ENCODE measurements at regions not wholly inside any gene's neighbourhood (a gene's known extent, or its start where the extent isn't known, plus 50 kb on each side); places are given as distances from the start of the nearest gene placed in this dataset.

DNA sequence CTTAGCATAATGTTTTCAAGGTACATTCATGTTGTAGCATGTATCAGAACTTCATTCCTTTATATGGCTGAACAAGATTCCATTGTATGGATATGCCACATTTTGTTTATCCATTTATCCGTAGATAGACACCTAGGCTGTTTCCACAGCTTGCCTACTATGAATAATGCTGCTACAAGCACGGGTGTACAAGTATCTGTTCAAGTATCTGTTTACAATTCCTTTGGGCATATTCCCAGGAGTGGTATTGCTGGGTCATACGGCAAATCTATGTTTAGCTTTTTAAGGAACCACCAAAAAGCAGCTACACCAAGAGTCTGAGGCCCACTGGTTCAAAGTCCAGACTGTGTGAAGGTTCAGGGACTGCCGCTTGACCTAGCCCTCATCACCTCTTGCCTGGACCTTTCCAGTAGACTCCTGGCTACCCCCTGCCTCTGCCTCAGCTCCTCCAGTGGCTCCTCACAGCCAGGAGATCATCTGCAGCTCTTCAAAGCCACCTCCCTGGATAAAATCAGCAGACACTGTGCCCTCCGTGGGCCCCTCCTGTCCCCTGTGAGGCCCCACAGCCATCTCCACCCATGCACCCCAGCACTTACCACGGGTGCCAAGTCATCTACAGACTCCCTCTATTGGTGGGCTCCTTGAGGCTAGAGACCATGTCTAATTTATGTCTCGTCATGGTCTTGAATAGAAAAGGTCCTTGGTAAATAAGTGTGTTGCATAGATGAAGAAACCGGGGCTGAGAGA, 160.3 kb downstream of the MN1 start:
- no peak overlapping the region for H3K9ac ChIP-seq (ENCODE audit: low read length)
- no peaks in the 10 kb centered on the region for H3F3A ChIP-seq (ENCODE audit: insufficient read depth, low read length)
- H3K27me3 ChIP-seq (ENCODE audit: insufficient read depth, low read length), result no peaks in the 10 kb centered on the region; the same call in 1 of the 2 replicates
- no peaks in the 10 kb centered on the region for H3K9me3 ChIP-seq (ENCODE audit: low read length)
- H2AFZ ChIP-seq (ENCODE audit: low read length), result no peak overlapping the region
- H4K20me1 ChIP-seq (ENCODE audit: insufficient read depth, low read length), result no peaks in the 10 kb centered on the region
- H3K79me2 ChIP-seq (ENCODE audit: insufficient read depth, low read length), result no peaks in the 10 kb centered on the region
- H3K9me2 ChIP-seq (ENCODE audit: low read depth, low read length), result no peaks in the 10 kb centered on the region
- H3K4me1 ChIP-seq (ENCODE audit: insufficient read depth, low read length, severe bottlenecking), result no peaks in the 10 kb centered on the region
- H3K4me2 ChIP-seq (ENCODE audit: low read length), result no peak overlapping the region
- H3K27ac ChIP-seq (ENCODE audit: low read depth, low read length, poor library complexity, severe bottlenecking), result no peak overlapping the region
- H3K4me3 ChIP-seq (ENCODE audit: low read depth, low read length, poor library complexity, severe bottlenecking), result no peak overlapping the region
- no peaks in the 10 kb centered on the region for H3K36me3 ChIP-seq (ENCODE audit: insufficient read depth, low read length)
- no peak for TF ChIP-seq EZH2 (IDR thresholded peaks at IDR 0.05; ENCODE audit: borderline replicate concordance, low read length)
- TF ChIP-seq, protein P1, sequence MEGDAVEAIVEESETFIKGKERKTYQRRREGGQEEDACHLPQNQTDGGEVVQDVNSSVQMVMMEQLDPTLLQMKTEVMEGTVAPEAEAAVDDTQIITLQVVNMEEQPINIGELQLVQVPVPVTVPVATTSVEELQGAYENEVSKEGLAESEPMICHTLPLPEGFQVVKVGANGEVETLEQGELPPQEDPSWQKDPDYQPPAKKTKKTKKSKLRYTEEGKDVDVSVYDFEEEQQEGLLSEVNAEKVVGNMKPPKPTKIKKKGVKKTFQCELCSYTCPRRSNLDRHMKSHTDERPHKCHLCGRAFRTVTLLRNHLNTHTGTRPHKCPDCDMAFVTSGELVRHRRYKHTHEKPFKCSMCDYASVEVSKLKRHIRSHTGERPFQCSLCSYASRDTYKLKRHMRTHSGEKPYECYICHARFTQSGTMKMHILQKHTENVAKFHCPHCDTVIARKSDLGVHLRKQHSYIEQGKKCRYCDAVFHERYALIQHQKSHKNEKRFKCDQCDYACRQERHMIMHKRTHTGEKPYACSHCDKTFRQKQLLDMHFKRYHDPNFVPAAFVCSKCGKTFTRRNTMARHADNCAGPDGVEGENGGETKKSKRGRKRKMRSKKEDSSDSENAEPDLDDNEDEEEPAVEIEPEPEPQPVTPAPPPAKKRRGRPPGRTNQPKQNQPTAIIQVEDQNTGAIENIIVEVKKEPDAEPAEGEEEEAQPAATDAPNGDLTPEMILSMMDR (IDR thresholded peaks at IDR 0.05; ENCODE audit: low read length), result no peak

DNA sequence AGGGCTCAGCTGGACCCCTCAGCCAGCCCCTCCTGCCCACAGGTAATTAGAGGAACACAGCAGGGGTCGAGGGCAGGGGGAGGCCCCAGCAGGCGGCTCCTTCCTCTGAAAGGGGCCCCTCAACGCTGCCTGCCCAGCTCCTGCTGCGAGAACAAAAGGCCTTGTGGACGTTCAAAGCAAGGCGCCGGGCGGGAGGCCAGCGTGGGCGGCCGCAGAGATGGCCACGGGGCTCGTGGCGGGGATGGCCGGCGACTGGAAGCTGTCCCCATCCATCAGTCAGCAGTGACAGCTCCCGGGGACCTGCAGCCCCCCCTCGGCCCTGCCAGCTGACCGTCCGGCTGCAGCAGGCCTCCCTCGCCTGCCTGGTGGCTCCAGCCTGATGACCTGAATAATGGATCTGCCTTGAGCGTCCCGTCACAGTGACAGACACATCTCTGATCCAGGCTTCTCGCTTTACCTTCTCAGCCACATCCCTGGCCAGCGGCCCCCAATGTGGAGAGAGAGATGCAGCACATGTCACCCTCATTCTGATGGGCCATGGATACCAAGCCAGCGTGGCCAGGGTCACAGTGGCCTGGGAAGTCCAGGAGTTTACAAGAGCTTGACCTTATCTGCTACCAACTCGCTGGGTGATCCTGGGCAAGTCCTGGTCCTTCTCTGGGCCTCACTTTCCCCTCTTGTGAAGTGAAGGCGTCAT, 159.3 kb downstream of the MN1 start:
- Histone ChIP-seq H3K79me2 (ENCODE audit: insufficient read depth, low read length) (no peaks in the 10 kb centered on the region), H4K20me1 (ENCODE audit: insufficient read depth, low read length) (no peaks in the 10 kb centered on the region), H3K4me2 (ENCODE audit: low read length) (no peak overlapping the region), H2AFZ (ENCODE audit: low read length) (no peak overlapping the region), H3K27ac (ENCODE audit: low read depth, low read length, poor library complexity, severe bottlenecking) (no peak overlapping the region), H3K36me3 (ENCODE audit: insufficient read depth, low read length) (no peaks in the 10 kb centered on the region), H3F3A (ENCODE audit: insufficient read depth, low read length) (no peaks in the 10 kb centered on the region), H3K9me3 (ENCODE audit: low read length) (no peaks in the 10 kb centered on the region), H3K27me3 (ENCODE audit: insufficient read depth, low read length) (no peaks in the 10 kb centered on the region; the same call in 1 of the 2 replicates), H3K4me3 (ENCODE audit: low read depth, low read length, poor library complexity, severe bottlenecking) (no peak overlapping the region), H3K9me2 (ENCODE audit: low read depth, low read length) (no peaks in the 10 kb centered on the region), H3K9ac (ENCODE audit: low read length) (no peak overlapping the region), H3K4me1 (ENCODE audit: insufficient read depth, low read length, severe bottlenecking) (no peaks in the 10 kb centered on the region)
- TF ChIP-seq EZH2 (IDR thresholded peaks at IDR 0.05; ENCODE audit: borderline replicate concordance, low read length), result no peak

DNA sequence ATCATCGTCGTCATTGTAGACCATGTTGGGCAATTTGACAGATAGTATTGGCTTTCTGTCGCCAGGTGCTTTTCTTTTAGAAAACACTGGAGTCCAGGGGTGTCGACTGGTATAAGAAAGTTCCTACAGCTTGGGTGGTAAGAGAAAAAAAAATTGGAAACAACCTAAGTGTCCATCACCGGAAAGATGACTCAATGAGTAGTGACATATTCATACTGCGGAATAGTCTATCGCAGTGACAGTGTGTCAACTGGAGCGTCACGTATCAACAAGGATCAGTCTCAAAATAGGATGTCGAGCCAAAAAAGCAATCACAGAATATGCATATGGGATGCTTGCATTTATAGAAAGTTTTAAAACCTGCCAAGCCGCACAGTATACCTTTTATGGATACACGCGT, 157.6 kb downstream of the MN1 start:
- no peaks in the 10 kb centered on the region for H3K36me3 ChIP-seq (ENCODE audit: insufficient read depth, low read length)
- no peak overlapping the region for H3K4me3 ChIP-seq (ENCODE audit: low read depth, low read length, poor library complexity, severe bottlenecking)
- no peaks in the 10 kb centered on the region for H3K9me2 ChIP-seq (ENCODE audit: low read depth, low read length)
- no peaks in the 10 kb centered on the region for H3K79me2 ChIP-seq (ENCODE audit: insufficient read depth, low read length)
- no peak overlapping the region for H3K9ac ChIP-seq (ENCODE audit: low read length)
- H4K20me1 ChIP-seq (ENCODE audit: insufficient read depth, low read length), result no peaks in the 10 kb centered on the region
- no peaks in the 10 kb centered on the region for H3K4me1 ChIP-seq (ENCODE audit: insufficient read depth, low read length, severe bottlenecking)
- no peaks in the 10 kb centered on the region; the same call in 1 of the 2 replicates for H3K27me3 ChIP-seq (ENCODE audit: insufficient read depth, low read length)
- no peaks in the 10 kb centered on the region for H3F3A ChIP-seq (ENCODE audit: insufficient read depth, low read length)
- TF ChIP-seq, protein P1 (IDR thresholded peaks at IDR 0.05; ENCODE audit: low read length), result no peak
- TF ChIP-seq EZH2 (IDR thresholded peaks at IDR 0.05; ENCODE audit: borderline replicate concordance, low read length), result no peak
- H2AFZ ChIP-seq (ENCODE audit: low read length), result no peak overlapping the region
- H3K4me2 ChIP-seq (ENCODE audit: low read length), result no peak overlapping the region
- H3K27ac ChIP-seq (ENCODE audit: low read depth, low read length, poor library complexity, severe bottlenecking), result no peak overlapping the region
- no peaks in the 10 kb centered on the region for H3K9me3 ChIP-seq (ENCODE audit: low read length)

All from OCI-LY1 (cell line).